K562 (cell line): ENCODE measurements at regions not wholly inside any gene's neighbourhood (a gene's known extent, or its start where the extent isn't known, plus 50 kb on each side); places are given as distances from the start of the nearest gene placed in this dataset.

Experiments
- CREM ChIP-seq: IDR thresholded peaks from 2 replicates; pipeline ENCODE4 v1.6.1; 2014; ENCODE audit warnings: antibody characterized with exemption, low read depth
- E2F4 ChIP-seq: sonication (generic); formaldehyde crosslinking; IDR thresholded peaks from 2 replicates; pipeline ENCODE4 v1.8.0; 2022; ENCODE audit warnings: mild to moderate bottlenecking, low read depth, missing genetic modification reagents
- GTF2F1 ChIP-seq: IDR thresholded peaks from 2 replicates; pipeline ENCODE4 v1.6.1; 2011; ENCODE audit warnings: low read depth, low read length, improper control_type of control experiment
- POLR3A ChIP-seq: IDR thresholded peaks from 2 replicates; pipeline ENCODE4 v1.6.1; 2011; ENCODE audit warnings: borderline replicate concordance, mild to moderate bottlenecking, moderate library complexity; ENCODE audit not compliant: insufficient read length, insufficient read depth; ENCODE audit errors: extremely low read depth
- REST ChIP-seq, 2 experiments: fragments of 450-650 bp; formaldehyde crosslinking in 1 of 2; IDR thresholded peaks; 2 replicates each; pipeline versions ENCODE4 v1.4.0 to v1.6.1; 2014 to 2020; ENCODE audit warnings: mild to moderate bottlenecking in 2 of 2, borderline replicate concordance in 1 of 2, low read depth in 1 of 2
- ZBTB33 ChIP-seq: sonication (generic); formaldehyde crosslinking; IDR thresholded peaks from 2 replicates; pipeline ENCODE4 v1.8.1; 2023; ENCODE audit warnings: mild to moderate bottlenecking, missing genetic modification reagents

DNA sequence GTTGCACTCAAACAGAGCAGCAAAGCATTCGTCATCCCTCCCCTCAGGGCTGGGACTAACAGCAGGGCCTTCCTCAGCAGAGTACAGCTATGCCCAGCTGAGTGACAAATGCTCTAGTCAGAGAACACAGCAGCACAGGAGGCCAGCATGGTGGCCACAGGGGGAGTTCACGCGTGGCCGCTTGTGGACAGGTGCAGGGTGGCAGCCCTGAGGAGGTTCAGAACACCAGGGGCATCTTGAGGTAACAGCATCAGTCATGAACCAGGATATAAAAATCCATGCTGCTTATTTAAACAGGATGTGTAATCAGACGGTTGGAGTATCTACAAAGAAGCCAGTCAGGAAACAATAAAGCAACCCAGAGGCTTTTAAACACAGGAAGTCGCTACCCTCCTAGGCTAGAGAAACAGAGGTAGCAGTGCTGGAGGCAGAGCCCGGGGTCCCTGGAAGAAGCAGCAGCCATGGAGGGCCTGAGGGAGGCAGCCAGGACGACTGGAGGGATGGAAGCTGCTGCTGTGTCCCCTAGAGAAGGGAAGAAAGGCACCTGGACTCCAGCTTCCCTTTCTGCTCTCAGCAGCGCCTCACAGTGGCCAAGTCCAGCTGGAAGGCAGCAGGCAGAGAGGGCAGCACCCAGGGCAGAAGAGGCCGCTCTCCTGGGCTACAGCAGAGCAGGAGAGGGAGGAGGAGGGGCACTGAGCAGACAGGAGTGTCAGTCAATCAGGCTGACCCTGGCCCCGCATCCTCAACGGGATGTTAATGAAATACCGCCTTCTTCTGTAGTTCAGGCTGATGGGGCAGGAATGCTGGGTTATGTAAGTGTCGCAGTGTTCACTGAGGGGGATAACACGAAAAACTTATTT, 70.8 kb upstream of the UCN3 start (continued):
- TF ChIP-seq ZBTB33 (CRISPR knock-in tag): peak; percentile 51; the same call in 1 of the 2 replicates
- no peak for TF ChIP-seq POLR3A
- no peak for TF ChIP-seq GTF2F1
- no peak for TF ChIP-seq E2F4
- 0 out of 2 replicates have a peak, but pooled peaks have one; percentile 6 for TF ChIP-seq CREM
- peak; percentile 22; the same call in 1 of the 2 replicates for TF ChIP-seq REST (IDR thresholded peaks at IDR 0.05; ENCODE audit: borderline replicate concordance)
- TF ChIP-seq REST (CRISPR knock-in tag; IDR thresholded peaks at IDR 0.05; ENCODE audit: low read depth): no peak
